ENCODE measurements at regions not wholly inside any gene's neighbourhood (a gene's known extent, or its start where the extent isn't known, plus 50 kb on each side); places are given as distances from the start of the nearest gene placed in this dataset.

DNA sequence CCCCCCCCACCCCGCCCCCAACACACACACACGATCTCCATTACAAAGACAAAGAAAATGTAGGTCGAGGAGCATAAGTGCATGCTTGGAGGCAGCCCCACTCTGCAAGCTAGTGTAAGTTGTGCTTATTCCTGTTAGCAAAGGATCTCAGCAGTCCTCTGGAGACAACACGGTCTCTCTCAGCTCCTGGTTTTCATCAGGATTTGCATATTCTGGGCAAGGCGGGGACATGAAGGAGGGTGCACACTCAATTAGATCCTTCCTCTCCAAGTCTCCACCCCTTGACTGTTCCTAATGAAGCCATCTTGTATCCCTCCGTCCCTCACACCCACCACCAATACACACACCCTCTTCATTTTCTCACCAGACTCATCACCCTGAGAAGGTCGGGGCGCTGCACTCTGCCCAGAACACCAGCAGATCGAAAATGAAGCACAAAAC is 63.8 kb downstream of the MRPL46 start:
- Histone ChIP-seq H3K4me3 (ENCODE audit: low read depth, low read length) (no peak overlapping the region), H3K9me3 (ENCODE audit: control insufficient read depth, insufficient read depth, low read length) (no peaks in the 10 kb centered on the region), H3K36me3 (ENCODE audit: control insufficient read depth, insufficient read depth, low read length) (no peaks in the 10 kb centered on the region), H3K4me1 (ENCODE audit: control insufficient read depth, insufficient read depth, low read length) (peaks cover 15% of the 10 kb centered on the region), H3K27ac (ENCODE audit: low read depth, low read length) (no peak overlapping the region), H3K27me3 (ENCODE audit: control insufficient read depth, insufficient read depth, low read length) (no peaks in the 10 kb centered on the region)
- DNase-seq (ENCODE audit: low read depth in 4 of 6, low spot score in 6 of 6): peak in 2 of 6 donors; percentile 50 to 70
- WGBS (ENCODE audit: insufficient coverage): 74% methylated on average over 4 of the region's 9 CpGs

DNA sequence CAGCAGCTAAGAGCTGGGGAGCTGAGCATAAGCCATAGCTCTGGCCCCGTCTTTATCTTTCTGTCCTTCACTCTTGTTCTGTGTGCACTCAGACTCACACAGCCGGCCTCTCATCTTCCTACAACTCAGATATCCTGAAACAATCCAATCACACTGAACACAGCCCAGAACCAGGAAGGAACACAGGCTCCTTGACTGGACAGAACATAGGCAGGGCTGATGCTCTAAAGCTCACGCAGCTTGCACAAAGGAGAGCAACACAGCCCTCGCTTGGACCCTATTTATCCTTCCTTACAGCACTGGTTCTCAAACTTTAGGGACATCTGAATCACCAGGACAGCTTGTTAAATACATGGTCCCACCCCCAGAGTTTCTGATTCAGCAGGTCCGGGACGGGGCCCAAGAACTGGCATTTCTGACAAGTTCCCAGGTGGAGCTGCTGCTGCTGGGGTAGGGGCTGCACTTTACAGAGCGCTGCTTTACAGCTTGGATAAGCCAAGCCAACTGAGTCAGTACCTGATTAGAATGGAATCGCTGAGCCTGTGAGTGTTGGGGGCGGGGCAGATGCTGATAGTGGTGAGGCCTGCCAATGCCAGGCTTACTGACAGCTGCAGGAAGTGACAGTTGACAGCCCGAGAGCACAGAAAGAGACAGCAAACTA is 65.1 kb downstream of the MRPL46 start:
- no peaks in the 10 kb centered on the region for H3K27me3 ChIP-seq (ENCODE audit: control insufficient read depth, insufficient read depth, low read length)
- 57% methylated on average over 9 of the region's 10 CpGs for WGBS (ENCODE audit: insufficient coverage)
- H3K9me3 ChIP-seq (ENCODE audit: control insufficient read depth, insufficient read depth, low read length): no peaks in the 10 kb centered on the region
- H3K4me1 ChIP-seq (ENCODE audit: control insufficient read depth, insufficient read depth, low read length): peaks cover 15% of the 10 kb centered on the region
- DNase-seq (ENCODE audit: low read depth in 4 of 6, low spot score in 6 of 6): peak in 2 of 6 donors; percentile 64 to 90
- H3K36me3 ChIP-seq (ENCODE audit: control insufficient read depth, insufficient read depth, low read length): no peaks in the 10 kb centered on the region
- H3K27ac ChIP-seq (ENCODE audit: low read depth, low read length): no peak overlapping the region
- H3K4me3 ChIP-seq (ENCODE audit: low read depth, low read length): no peak overlapping the region

DNA sequence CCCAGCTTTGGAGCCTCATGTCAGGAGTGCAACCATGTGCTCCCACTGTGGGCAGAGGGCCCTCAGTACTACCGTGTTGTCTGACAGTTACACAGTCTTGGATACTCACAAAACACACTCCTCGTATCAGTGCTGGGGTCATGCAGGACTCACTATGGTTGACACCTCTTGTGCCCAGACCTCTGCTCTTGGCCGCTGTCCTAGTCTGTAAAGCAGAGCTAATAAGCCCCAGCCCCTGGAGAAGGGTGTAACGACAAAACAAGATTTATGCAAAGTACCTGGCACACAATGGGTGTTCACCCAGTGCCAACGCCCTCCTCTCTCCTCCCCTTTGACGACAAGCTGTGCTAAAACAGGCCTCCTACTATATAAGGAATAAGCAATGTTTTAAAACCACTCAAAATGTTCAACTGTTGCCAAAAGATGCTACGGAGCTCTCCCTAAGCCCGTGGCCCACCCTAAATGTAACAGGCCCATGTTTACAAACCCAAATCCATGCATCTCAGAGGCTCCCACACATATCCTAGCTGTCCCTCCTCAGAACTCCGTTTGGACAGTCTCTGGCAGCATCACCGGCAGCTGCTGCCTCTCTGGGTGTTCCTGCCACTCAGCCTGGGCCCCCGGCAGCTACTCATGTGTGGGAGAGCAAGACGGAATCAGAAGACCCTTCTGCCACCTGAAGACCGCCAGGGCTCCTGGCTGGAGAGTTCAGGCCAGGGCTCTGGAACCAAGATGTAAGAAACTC is 65.8 kb downstream of the MRPL46 start:
- H3K4me1 ChIP-seq (ENCODE audit: control insufficient read depth, insufficient read depth, low read length): peaks cover 15% of the 10 kb centered on the region
- no peaks in the 10 kb centered on the region for H3K36me3 ChIP-seq (ENCODE audit: control insufficient read depth, insufficient read depth, low read length)

DNA sequence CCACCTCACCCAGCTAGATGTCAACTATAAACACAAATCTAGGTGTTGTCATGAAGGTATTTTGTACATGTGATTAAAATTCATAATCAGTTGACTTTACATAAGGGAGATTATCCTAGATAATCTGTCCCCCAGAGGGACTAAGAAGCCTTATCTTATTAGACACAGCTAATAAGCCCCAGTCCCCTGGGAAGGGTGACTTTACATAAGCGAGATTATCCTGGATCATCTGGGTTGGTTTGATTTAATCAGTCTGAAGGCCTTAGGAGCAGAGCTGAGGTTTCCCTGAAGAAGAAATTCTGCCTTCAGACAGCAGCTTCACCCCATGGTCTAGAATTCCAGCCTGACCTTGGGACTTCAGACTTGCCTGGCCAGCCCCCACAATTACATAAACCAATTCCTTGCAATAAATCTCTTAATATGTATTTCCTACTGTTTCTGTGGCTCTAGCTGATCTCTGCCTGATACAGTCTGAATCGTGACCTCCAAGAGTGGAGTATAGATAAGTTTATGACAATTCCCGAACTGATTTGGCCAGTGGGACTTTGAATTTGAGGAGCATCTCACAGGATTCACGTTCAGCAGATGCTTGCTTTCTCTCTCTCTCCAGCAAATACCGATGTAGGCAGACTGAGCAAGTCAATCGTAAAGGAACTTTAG is 66.5 kb downstream of the MRPL46 start:
- H3K36me3 ChIP-seq (ENCODE audit: control insufficient read depth, insufficient read depth, low read length): no peaks in the 10 kb centered on the region
- H3K4me1 ChIP-seq (ENCODE audit: control insufficient read depth, insufficient read depth, low read length): peaks cover 15% of the 10 kb centered on the region
- no peak overlapping the region for H3K27ac ChIP-seq (ENCODE audit: low read depth, low read length)
- no peak overlapping the region for H3K4me3 ChIP-seq (ENCODE audit: low read depth, low read length)
- H3K9me3 ChIP-seq (ENCODE audit: control insufficient read depth, insufficient read depth, low read length): no peaks in the 10 kb centered on the region
- WGBS (ENCODE audit: insufficient coverage): 88% methylated on average over 3 of the region's 6 CpGs
- no peaks in the 10 kb centered on the region for H3K27me3 ChIP-seq (ENCODE audit: control insufficient read depth, insufficient read depth, low read length)
- DNase-seq (ENCODE audit: low read depth in 4 of 6, low spot score in 6 of 6): no peak

More for the DNA sequence above, 65.8 kb downstream of the MRPL46 start:
- Histone ChIP-seq H3K27ac (ENCODE audit: low read depth, low read length) (no peak overlapping the region), H3K9me3 (ENCODE audit: control insufficient read depth, insufficient read depth, low read length) (no peaks in the 10 kb centered on the region), H3K4me3 (ENCODE audit: low read depth, low read length) (no peak overlapping the region), H3K27me3 (ENCODE audit: control insufficient read depth, insufficient read depth, low read length) (no peaks in the 10 kb centered on the region)
- DNase-seq (ENCODE audit: low read depth in 4 of 6, low spot score in 6 of 6): peak in 1 of 6 donors; percentile 91
- 44% methylated on average over 11 of the region's 13 CpGs for WGBS (ENCODE audit: insufficient coverage)

DNA sequence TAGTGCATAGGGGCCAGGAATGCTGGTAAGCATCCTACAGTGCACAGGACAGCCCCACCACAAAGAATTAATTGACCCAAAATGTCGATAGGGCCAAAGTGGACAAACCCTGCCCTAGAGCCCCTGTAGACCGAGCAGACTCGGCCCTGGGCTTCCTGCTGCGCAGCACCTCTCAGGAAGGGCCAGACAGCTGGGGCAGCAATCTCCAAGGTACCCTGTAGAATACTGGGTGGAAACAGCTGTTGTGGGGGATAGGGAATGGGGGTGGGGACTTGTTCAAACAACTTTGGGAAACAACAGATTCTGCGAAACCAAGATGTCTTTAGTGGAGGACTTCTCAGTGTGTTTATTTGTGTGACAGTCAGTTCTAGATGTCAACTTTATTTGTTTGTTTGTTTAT is 67.1 kb downstream of the MRPL46 start:
- H3K27me3 ChIP-seq (ENCODE audit: control insufficient read depth, insufficient read depth, low read length): no peaks in the 10 kb centered on the region
- H3K4me1 ChIP-seq (ENCODE audit: control insufficient read depth, insufficient read depth, low read length): peaks cover 15% of the 10 kb centered on the region
- no peak overlapping the region for H3K27ac ChIP-seq (ENCODE audit: low read depth, low read length)
- no peaks in the 10 kb centered on the region for H3K36me3 ChIP-seq (ENCODE audit: control insufficient read depth, insufficient read depth, low read length)
- no peak for DNase-seq (ENCODE audit: low read depth in 4 of 6, low spot score in 6 of 6)
- WGBS (ENCODE audit: insufficient coverage): 81% methylated on average over 4 of the region's 5 CpGs
- H3K4me3 ChIP-seq (ENCODE audit: low read depth, low read length): no peak overlapping the region
- no peaks in the 10 kb centered on the region for H3K9me3 ChIP-seq (ENCODE audit: control insufficient read depth, insufficient read depth, low read length)

DNA sequence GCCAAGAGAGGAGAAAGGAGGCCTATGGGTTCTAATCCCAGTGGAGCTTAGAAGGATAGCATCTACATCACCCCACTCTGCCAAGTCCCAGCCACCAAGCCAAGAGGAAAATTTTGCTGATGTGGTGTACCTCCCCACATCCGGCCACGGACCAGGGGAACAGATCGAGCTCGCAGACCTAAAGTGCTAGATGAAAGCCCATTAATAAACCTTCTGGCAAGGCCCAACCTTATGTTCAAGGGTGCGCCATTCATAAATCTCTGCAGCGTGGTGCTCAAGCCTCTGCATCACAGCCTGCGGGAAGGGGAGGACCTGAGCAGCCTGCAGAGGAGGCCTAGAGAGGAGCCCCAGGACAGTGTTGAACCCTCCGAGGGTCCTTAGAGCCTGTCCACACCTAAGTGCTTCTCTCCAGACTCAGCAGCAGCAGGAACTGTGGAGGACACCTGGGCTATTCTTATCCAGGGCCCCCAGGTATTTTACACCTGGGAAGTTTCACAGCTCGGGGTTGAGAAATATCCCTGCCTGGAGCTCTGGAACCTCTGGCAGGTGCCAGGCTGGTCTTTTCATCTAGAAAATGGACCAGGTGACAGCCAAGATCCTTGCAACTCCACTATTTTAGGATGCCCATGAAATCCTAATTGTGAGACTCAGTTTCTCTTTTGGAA is 68.0 kb downstream of the MRPL46 start:
- 88% methylated on average over 9 of the region's 9 CpGs for whole genome bisulfite sequencing (ENCODE audit: insufficient coverage)
- no peak for DNase-seq (ENCODE audit: low read depth in 4 of 6, low spot score in 6 of 6)
- no peaks in the 10 kb centered on the region for H3K9me3 ChIP-seq (ENCODE audit: control insufficient read depth, insufficient read depth, low read length)
- H3K27me3 ChIP-seq (ENCODE audit: control insufficient read depth, insufficient read depth, low read length): no peaks in the 10 kb centered on the region
- no peaks in the 10 kb centered on the region for H3K36me3 ChIP-seq (ENCODE audit: control insufficient read depth, insufficient read depth, low read length)
- peaks cover 15% of the 10 kb centered on the region for H3K4me1 ChIP-seq (ENCODE audit: control insufficient read depth, insufficient read depth, low read length)
- no peak overlapping the region for H3K27ac ChIP-seq (ENCODE audit: low read depth, low read length)
- no peak overlapping the region for H3K4me3 ChIP-seq (ENCODE audit: low read depth, low read length)

DNA sequence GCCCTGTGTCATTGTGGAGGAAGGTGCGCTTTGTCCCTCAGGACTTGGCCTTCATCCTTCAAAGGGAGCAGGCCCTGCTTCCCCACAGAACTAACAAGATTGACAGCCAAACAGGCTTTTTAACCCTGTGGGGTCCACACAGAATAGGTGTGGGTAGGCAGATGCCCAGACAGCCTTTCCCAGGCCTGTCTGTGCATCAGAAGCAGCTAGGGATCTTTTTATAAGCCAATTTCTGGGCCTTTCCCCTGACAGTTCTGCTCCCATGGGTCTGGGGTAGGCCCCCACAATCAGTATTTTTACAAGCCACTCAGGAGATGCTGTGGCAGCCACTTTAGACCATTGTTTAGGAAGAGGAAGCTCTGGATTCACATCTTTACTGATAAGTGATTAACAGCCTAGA is 69.2 kb downstream of the MRPL46 start:
- H3K36me3 ChIP-seq (ENCODE audit: control insufficient read depth, insufficient read depth, low read length): no peaks in the 10 kb centered on the region
- no peaks in the 10 kb centered on the region for H3K9me3 ChIP-seq (ENCODE audit: control insufficient read depth, insufficient read depth, low read length)
- peaks cover 15% of the 10 kb centered on the region for H3K4me1 ChIP-seq (ENCODE audit: control insufficient read depth, insufficient read depth, low read length)
- H3K27me3 ChIP-seq (ENCODE audit: control insufficient read depth, insufficient read depth, low read length): no peaks in the 10 kb centered on the region
- no peak overlapping the region for H3K4me3 ChIP-seq (ENCODE audit: low read depth, low read length)
- 100% methylated on average over 1 of the region's 1 CpG for WGBS (ENCODE audit: insufficient coverage)
- H3K27ac ChIP-seq (ENCODE audit: low read depth, low read length): no peak overlapping the region
- DNase-seq (ENCODE audit: low read depth in 4 of 6, low spot score in 6 of 6): no peak

DNA sequence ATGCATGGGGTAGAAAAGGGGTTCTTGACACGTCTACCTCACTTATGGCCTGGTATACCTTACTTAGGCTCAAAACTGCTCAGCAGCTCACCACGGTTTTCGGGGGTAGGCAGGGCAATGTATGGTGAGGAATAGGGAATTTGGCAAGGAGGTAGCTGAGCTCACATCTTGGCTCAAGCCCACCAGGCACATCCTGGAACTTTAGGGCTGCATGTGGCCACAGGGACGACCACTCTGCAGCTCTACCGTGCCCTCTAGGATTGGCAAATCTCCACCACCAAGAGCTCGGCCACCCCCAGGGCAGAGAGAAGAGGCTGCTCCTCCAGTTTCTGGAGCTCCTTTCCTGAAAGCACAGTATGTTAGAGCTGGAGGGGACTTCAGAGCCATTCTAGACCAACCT is 69.7 kb downstream of the MRPL46 start:
- H3K27me3 ChIP-seq (ENCODE audit: control insufficient read depth, insufficient read depth, low read length): no peaks in the 10 kb centered on the region
- H3K9me3 ChIP-seq (ENCODE audit: control insufficient read depth, insufficient read depth, low read length): no peaks in the 10 kb centered on the region
- no peaks in the 10 kb centered on the region for H3K36me3 ChIP-seq (ENCODE audit: control insufficient read depth, insufficient read depth, low read length)
- WGBS (ENCODE audit: insufficient coverage): 40% methylated on average over 1 of the region's 6 CpGs
- no peak for DNase-seq (ENCODE audit: low read depth in 4 of 6, low spot score in 6 of 6)
- H3K27ac ChIP-seq (ENCODE audit: low read depth, low read length): no peak overlapping the region
- H3K4me3 ChIP-seq (ENCODE audit: low read depth, low read length): no peak overlapping the region
- H3K4me1 ChIP-seq (ENCODE audit: control insufficient read depth, insufficient read depth, low read length): peaks cover 15% of the 10 kb centered on the region

DNA sequence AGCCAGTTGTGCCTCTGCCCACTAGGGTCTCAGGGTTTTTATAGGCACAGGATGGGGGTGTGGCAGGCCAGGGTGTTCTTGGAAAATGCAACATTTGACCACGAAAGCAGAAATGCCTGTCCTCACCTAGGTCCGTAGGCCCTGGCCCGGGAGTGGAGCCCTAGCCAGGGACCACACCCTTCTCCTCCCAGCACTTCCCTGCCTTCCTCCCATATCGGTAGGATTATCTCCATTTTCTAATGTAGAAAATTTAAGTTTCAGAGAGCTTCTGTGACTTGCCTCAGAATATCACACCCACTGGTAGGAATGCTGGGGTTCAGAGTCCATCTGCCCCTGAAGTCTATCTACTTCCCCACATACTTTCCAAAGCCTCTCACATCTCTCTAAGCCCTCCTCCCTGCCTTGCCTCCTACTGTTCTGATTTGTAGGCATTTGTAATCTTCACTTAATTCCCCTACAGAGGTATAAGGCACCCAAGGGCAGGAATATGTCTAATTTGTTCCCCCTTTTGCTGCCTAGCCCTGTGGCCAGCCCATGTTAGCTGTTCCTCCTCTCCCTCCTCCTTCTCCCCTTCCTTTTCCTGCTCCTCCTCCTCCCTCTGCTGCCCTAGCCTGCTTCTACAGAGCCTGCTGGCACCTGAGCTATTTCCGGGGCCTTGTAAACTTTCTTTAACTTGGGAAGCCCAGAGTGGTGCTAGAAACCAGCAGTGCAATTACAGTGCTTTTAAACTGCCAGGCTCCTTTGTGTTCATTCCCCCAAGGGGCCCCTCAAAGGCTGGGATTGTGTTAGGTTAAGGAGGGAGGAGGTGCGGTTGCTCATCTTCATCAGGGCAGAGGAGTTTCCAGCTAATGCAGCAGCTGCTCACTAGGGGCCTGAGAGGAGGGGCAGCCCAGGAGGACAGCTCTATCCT is 71.1 kb downstream of the MRPL46 start:
- Histone ChIP-seq H3K36me3 (ENCODE audit: control insufficient read depth, insufficient read depth, low read length) (no peaks in the 10 kb centered on the region), H3K4me1 (ENCODE audit: control insufficient read depth, insufficient read depth, low read length) (peaks cover under 1% of the 10 kb centered on the region), H3K27ac (ENCODE audit: low read depth, low read length) (no peak overlapping the region), H3K4me3 (ENCODE audit: low read depth, low read length) (no peak overlapping the region), H3K27me3 (ENCODE audit: control insufficient read depth, insufficient read depth, low read length) (no peaks in the 10 kb centered on the region), H3K9me3 (ENCODE audit: control insufficient read depth, insufficient read depth, low read length) (no peaks in the 10 kb centered on the region)
- DNase-seq (ENCODE audit: low read depth in 4 of 6, low spot score in 6 of 6): peak in 1 of 6 donors; percentile 17
- WGBS (ENCODE audit: insufficient coverage): 75% methylated on average over 5 of the region's 6 CpGs
